HG02588 (cell line): ENCODE measurements at regions not wholly inside any gene's neighbourhood (a gene's known extent, or its start where the extent isn't known, plus 50 kb on each side); places are given as distances from the start of the nearest gene placed in this dataset.

Source experiments
- ATAC-seq: cut with Tn5 transposase; IDR thresholded peaks from one replicate; pipeline ENCODE4 v1.9.1; 2021; ENCODE audit warnings: mild to moderate bottlenecking, moderate library complexity; ENCODE audit not compliant: unreplicated experiment

GRCh38 chr3:84835366-84835765 lies 123.4 kb upstream of the CADM2 start:
- no peak for ATAC-seq

DNA sequence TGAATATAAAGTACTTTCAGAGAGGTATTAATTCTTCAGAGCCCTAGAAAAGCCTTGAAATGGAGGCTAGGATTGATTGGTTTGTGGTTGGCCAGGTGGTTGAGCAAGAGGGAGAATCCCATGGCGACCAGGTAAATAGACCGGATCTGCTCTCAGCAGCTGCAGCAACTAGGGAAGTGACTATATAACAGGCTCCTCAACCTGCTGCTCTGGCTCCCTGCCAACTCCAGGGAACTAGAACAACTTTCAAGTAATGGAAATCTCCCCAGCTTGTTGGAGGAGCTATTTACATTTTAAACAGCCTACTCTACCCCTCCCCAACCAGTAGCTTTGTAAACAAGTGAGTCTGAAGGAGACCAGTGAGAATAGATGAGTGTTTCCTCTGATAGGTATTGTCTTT lies 121.8 kb upstream of the CADM2 start:
- no peak for ATAC-seq

DNA sequence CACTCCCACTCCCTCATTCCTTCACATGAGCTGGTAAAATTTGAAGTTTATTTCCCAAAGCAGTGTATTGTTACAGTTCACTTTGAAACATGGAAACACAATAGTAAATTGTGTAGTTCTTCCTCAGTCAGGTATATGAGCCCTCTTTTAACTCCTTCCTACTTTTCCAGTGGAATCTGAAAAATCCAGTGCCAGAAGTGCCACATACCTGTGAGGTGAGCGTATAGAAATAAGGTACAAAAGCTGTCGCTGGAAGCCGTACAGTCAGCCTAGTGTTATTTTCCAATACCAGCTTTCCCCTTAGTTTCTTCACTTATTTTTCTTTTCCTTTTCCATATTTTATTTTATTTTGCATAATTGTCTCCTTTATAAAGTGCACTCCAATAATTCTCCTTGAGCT lies 81.7 kb upstream of the CADM2 start:
- no peak for ATAC-seq

DNA sequence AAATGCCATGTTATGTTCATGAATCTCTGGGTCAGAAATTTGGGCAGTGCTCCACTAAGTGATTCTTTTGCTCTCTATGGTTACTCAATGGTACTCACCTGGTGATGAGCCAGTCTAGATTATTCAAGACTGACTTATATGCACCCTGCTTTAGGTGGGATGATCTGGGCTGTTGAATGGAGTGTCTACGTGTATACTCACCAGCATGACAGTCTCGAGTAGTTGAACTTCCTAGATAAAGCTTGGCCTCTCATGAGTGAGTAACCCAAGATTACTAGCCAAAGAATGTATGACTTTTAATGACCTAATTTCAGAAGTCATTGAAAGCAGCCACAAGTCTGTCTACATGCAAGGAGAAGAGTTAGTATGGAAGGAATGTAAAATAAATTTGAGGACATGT lies 77.5 kb upstream of the CADM2 start:
- ATAC-seq, result no peak

DNA sequence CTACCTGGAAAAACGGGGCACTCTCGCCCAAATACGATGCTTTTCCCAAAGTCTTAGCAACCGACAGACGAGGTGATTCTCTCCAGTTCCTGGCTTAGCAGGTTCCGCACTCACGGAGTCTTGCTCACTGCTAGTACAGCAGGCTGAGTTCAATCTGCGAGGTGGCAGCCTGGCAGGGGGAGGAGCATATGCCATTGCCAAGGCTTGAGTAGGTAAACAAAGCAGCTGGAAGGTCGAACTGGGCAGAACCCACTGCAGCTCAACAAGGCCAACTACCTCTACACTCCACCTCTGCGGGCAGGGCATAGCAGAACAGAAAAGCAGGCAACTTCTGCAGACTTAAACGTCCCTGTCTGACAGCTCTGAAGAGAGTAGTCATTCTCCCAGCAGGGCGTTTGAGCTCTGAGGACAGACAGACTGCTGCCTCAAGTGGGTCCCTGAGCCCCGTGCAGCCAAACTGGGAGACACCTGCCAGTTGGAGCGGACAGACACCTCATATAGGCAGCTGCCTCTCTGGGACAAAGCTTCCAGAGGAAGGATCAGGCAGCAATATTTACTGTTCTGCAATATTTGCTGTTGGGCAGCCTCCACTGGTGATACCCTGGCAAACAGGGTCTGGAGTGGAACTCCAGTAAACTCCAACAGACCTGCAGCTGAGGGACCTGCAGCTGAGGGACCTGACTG lies 73.4 kb upstream of the CADM2 start:
- ATAC-seq, result no peak

GRCh38 chr3:84891851-84892250 lies 66.9 kb upstream of the CADM2 start:
- no peak for ATAC-seq

DNA sequence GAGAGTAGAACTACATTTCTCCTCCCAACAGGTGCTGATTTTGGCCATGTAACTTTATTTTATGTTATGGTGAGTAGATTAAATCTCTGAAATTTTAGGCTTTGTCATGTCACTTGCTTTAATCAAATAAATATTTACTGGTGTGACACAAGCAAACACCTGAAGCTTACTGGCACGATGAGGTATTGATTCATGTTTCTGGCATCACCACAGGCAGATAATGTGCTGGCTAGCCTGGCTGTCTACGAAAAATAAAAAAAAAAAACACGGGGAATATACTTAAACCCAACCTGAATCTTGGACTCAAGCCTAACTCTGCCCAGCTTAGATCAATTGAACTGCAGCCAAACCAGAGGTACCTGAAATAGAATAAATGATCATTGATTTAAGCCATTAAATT lies 65.6 kb upstream of the CADM2 start:
- ATAC-seq, result no peak

DNA sequence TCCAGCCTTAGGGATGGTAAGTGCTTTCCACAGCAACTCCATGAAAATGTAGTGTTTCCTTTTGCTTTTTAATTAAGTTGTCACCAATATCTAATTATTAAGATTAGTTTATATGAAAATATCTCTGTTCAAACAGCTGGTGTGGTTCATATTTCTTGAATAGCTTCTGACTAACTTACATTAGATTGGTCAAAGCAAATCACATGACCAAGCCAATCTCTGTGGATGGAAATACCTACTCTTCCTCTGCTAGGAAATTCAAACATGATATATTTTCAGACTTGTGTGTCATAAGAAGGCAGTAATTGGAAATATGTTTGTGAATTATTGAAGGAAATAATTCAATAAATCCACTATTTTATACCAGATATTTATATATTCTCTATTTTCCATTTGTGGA lies 54.6 kb upstream of the CADM2 start:
- no peak for ATAC-seq

DNA sequence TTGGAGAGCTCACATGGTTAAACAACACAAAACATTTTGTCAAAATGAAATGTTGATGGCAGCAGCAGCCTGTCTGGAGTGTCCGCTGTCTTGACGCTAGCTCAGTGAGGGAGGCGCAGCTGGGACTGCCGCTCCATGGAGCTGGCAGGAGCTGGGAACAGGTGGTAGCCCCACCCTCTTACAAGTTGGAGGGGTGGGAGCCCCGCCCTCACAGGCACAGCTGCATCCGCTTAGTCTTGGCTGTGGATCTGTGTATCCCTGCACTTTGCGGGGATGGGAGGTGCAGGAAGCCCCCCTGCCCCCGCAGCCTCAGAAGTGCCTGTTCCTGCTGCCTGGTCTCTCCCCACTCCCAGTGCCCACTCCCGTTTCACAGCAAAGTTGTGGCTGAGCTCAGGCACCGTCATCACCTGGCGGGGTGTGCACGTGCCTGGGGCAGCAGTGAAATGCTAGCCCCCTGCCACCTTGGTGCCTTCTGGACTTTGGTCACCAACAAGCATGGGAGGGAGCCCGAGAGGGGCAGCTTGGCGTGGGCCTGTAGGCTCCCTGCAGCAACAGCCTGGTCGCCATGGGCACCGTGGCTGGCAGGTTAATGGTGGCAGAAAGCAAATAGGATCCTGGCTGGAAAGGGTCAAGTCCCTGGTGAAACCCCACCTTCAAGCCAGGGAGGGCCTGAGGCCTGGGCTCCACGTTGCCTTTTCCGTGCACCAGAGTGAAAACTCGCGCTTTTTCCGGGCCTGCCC lies 53.8 kb upstream of the CADM2 start:
- ATAC-seq, result no peak

DNA sequence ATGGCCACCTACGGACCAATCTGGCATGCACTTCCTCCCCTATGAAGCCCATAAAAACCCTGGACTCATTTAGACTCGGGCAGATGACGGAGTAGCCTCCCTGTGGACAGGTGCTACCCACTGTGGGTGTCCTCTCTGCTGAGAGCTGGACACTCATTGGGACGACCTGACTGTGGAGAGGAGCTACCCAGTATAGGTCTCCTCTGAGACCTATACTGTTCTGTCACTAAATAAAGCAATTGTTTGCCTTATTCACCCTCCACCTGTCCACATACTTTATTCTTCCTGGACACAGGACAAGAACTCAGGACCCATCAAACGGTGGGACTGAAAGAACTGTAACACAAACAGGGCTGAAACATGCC lies 53.3 kb upstream of the CADM2 start:
- no peak for ATAC-seq

- ATAC-seq, result no peak
Observed at GRCh38 chr3:84906065-84906464, 52.7 kb upstream of the CADM2 start.
